ENCODE measurements at regions not wholly inside any gene's neighbourhood (a gene's known extent, or its start where the extent isn't known, plus 50 kb on each side); places are given as distances from the start of the nearest gene placed in this dataset.
"Not testable (repeated sequence)": the region's sequence is repeated elsewhere in the genome, so short reads cannot be mapped to it uniquely, and the experiment has no call there.

GRCh38 chr21:35517865-35518264 lies 468.8 kb upstream of the RUNX1 start:
- no peak overlapping the region for H3K4me3 Mint-ChIP-seq

DNA sequence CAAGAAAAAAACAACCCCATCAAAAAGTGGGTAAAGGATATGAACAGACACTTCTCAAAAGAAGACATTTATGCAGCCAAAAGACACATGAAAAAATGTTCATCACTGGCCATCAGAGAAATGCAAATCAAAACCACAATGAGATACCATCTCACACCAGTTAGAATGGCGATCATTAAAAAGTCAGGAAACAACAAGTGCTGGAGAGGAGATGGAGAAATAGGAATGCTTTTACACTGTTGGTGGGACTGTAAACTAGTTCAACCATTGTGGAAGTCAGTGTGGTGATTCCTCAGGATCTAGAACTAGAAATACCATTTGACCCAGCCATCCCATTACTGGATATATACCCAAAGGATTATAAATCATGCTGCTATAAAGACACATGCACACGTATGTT lies 467.2 kb upstream of the RUNX1 start:
- H3K36me3 Mint-ChIP-seq (ENCODE audit: low read depth); DNase-seq (ENCODE audit: low spot score); H3K27ac Mint-ChIP-seq; H3K4me3 Mint-ChIP-seq; H3K27me3 Mint-ChIP-seq (ENCODE audit: low read depth); H3K9me3 Mint-ChIP-seq; H3K4me1 Mint-ChIP-seq (ENCODE audit: low read depth): not testable (repeated sequence)

More at GRCh38 chr21:35517865-35518264, 468.8 kb upstream of the RUNX1 start:
- H3K9me3 Mint-ChIP-seq: no peaks in the 10 kb centered on the region
- peaks cover 4% of the 10 kb centered on the region for H3K27me3 Mint-ChIP-seq (ENCODE audit: low read depth)
- no peak overlapping the region for H3K27ac Mint-ChIP-seq
- H3K36me3 Mint-ChIP-seq (ENCODE audit: low read depth): no peaks in the 10 kb centered on the region
- no peak for DNase-seq (ENCODE audit: low spot score)
- peaks cover 4% of the 10 kb centered on the region for H3K4me1 Mint-ChIP-seq (ENCODE audit: low read depth)

DNA sequence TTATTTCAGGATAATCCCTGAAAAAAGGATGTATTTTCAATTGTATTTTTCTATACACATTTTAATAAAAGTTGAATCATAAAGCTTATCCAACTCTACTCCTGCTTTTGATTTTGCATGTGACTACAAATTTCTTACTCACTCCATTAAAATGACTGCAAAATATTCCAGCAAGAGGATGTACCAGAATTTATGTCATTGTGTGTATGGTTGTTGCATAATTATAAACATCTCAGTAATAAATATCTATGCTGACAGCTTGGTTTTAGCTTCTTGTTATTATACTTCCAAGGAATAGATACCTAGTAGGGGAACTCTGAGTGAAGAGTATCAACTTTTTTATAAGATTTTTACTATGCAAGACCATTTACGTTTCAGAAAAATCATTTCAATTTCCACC lies 463.2 kb upstream of the RUNX1 start:
- H3K27ac Mint-ChIP-seq: no peak overlapping the region
- H3K4me3 Mint-ChIP-seq: no peak overlapping the region
- H3K27me3 Mint-ChIP-seq (ENCODE audit: low read depth): no peaks in the 10 kb centered on the region
- DNase-seq (ENCODE audit: low spot score): no peak
- no peaks in the 10 kb centered on the region for H3K36me3 Mint-ChIP-seq (ENCODE audit: low read depth)
- peaks cover 21% of the 10 kb centered on the region for H3K4me1 Mint-ChIP-seq (ENCODE audit: low read depth)
- no peaks in the 10 kb centered on the region for H3K9me3 Mint-ChIP-seq

DNA sequence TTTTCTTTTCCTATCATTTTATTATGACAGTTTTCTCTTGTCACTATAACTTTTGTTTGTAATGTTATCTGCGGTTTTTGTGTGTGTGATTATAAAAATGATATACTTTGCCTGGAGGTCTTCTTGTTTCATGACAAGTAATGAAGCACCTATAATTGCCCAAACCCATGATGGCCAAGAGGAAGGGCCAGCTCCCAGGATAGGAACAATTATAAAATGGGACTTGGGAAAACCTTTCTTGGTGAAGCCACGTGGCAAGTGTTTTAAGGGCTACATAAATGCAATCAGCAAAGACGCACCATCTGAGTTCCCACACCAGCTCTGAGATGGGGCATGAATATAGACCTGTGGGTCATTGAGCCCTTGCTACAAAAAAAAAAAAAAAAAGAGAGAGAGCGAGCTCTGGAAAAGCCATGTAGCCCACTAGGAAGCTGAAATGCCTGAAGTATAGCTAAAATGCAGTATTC lies 462.6 kb upstream of the RUNX1 start:
- H3K4me1 Mint-ChIP-seq (ENCODE audit: low read depth): peaks cover 22% of the 10 kb centered on the region
- H3K9me3 Mint-ChIP-seq: no peaks in the 10 kb centered on the region
- no peak overlapping the region for H3K4me3 Mint-ChIP-seq
- H3K36me3 Mint-ChIP-seq (ENCODE audit: low read depth): no peaks in the 10 kb centered on the region
- DNase-seq (ENCODE audit: low spot score): no peak
- H3K27me3 Mint-ChIP-seq (ENCODE audit: low read depth): no peaks in the 10 kb centered on the region
- no peak overlapping the region for H3K27ac Mint-ChIP-seq

- no peaks in the 10 kb centered on the region for H3K27me3 Mint-ChIP-seq (ENCODE audit: low read depth)
- H3K4me3 Mint-ChIP-seq: no peak overlapping the region
- peak overlapping the region; percentile 22 for H3K27ac Mint-ChIP-seq
- no peaks in the 10 kb centered on the region for H3K36me3 Mint-ChIP-seq (ENCODE audit: low read depth)
- H3K9me3 Mint-ChIP-seq: no peaks in the 10 kb centered on the region
- peaks cover 22% of the 10 kb centered on the region for H3K4me1 Mint-ChIP-seq (ENCODE audit: low read depth)
- DNase-seq (ENCODE audit: low spot score): peak; percentile 31
Observed at GRCh38 chr21:35510957-35511695, 462.0 kb upstream of the RUNX1 start.

- no peaks in the 10 kb centered on the region for H3K9me3 Mint-ChIP-seq
- no peak overlapping the region for H3K27ac Mint-ChIP-seq
- no peak overlapping the region for H3K4me3 Mint-ChIP-seq
- no peaks in the 10 kb centered on the region for H3K27me3 Mint-ChIP-seq (ENCODE audit: low read depth)
- peaks cover 22% of the 10 kb centered on the region for H3K4me1 Mint-ChIP-seq (ENCODE audit: low read depth)
- H3K36me3 Mint-ChIP-seq (ENCODE audit: low read depth): no peaks in the 10 kb centered on the region
- DNase-seq (ENCODE audit: low spot score): no peak
Observed at GRCh38 chr21:35510294-35510693, 461.2 kb upstream of the RUNX1 start.

DNA sequence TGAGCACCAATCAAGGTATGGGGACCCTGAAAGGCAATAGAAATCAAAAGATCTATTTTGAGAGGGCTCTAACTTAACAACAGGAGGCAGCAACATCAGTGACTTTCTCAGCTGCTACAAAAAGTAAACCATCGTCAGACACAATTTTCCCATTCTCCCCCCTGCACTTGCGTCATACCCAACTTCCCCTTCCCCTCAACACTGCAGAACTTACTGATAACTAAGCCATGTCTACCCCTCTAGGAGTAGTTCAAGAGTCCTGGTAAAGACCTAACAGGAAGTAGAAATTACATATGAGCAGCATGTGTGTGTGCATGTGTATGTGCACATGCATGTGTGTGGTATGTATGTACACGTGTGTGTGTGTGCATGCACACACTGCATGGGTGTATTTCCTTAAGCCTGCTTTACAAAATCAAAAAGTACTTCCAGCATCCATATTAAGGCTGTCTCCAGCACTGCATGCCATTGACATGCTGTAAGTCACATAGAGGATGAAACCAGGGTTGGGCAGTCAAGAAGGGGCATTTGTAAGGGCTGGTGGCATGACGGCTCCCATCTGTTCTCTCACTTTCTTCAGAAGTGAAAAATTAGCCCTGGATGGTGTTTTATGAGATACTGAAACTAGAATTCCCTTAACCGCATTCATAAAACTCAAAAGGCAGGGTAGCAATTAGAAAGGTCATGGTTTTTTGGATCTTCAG lies 460.1 kb upstream of the RUNX1 start:
- DNase-seq (ENCODE audit: low spot score): no peak
- H3K27me3 Mint-ChIP-seq (ENCODE audit: low read depth): no peaks in the 10 kb centered on the region
- no peak overlapping the region for H3K4me3 Mint-ChIP-seq
- no peaks in the 10 kb centered on the region for H3K9me3 Mint-ChIP-seq
- no peaks in the 10 kb centered on the region for H3K36me3 Mint-ChIP-seq (ENCODE audit: low read depth)
- no peak overlapping the region for H3K27ac Mint-ChIP-seq
- H3K4me1 Mint-ChIP-seq (ENCODE audit: low read depth): peaks cover 25% of the 10 kb centered on the region

DNA sequence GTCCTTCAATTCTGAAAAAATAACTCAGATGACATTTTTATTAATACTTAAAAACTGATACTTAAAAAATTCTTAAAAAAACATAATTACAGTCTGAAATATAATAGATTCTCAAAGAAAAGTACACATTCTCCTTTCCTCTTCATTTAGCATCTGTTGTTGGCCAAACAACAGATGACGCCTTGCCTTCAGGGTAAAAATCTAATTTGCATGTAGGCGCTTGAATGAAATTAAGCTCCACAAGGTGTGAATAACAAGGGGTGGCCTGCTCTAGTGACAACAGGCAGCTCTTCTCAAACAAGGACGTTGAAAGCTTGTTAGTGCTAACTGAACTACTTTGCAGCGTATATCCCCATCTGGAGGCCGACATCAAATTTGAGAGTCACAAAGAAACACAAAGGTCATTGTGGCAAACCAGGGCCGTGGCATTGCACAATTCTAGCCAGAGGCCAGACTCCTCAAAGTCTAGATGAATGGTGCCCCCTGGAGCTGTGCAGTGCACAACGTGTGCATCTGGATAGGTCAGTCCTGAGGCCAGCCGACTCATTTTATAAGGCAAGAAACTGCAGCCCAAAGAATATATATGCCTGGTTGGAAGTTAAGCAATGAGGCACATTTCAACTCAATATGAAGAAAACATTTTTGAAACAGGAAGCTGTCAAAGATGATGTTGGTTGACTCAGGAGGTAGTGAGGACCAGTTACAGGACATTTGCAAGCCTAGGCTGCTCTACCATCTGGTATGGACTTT lies 459.2 kb upstream of the RUNX1 start:
- peak; percentile 27 for DNase-seq (ENCODE audit: low spot score)
- H3K9me3 Mint-ChIP-seq: no peaks in the 10 kb centered on the region
- peaks cover 34% of the 10 kb centered on the region for H3K4me1 Mint-ChIP-seq (ENCODE audit: low read depth)

DNA sequence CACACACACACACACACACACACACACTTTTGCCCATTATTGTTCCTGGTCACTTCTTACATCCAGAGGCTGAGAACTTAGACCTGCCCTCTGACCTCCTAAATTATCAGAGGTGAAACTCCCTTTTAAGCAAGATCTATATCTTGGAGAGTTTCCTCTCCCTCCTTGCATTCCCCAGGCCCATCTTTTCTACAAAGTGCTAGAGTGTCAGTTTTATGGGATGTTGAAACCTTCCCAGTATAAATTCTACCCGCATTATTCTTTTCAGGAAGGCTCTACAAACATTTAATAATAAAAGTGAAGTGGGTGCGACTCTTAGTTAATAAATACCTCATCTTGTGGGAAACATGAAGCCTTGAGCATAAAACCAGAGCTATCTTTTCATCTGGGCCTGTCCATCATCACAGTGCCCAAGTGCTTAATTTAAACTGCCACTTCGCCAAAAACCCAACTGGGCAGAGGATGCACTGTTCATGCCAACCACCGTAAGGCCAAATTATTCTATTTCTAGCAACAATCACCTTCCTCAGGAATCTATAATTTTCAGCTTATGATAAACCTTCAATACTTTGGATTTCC lies 458.2 kb upstream of the RUNX1 start:
- Mint-ChIP-seq H3K4me3 (no peak overlapping the region), H3K36me3 (ENCODE audit: low read depth) (no peaks in the 10 kb centered on the region), H3K27ac (no peak overlapping the region), H3K4me1 (ENCODE audit: low read depth) (peaks cover 39% of the 10 kb centered on the region), H3K9me3 (no peaks in the 10 kb centered on the region), H3K27me3 (ENCODE audit: low read depth) (no peaks in the 10 kb centered on the region)
- DNase-seq (ENCODE audit: low spot score): no peak

More for the DNA sequence above, 459.2 kb upstream of the RUNX1 start:
- Mint-ChIP-seq H3K36me3 (ENCODE audit: low read depth) (no peaks in the 10 kb centered on the region), H3K27me3 (ENCODE audit: low read depth) (no peaks in the 10 kb centered on the region), H3K27ac (no peak overlapping the region), H3K4me3 (no peak overlapping the region)

DNA sequence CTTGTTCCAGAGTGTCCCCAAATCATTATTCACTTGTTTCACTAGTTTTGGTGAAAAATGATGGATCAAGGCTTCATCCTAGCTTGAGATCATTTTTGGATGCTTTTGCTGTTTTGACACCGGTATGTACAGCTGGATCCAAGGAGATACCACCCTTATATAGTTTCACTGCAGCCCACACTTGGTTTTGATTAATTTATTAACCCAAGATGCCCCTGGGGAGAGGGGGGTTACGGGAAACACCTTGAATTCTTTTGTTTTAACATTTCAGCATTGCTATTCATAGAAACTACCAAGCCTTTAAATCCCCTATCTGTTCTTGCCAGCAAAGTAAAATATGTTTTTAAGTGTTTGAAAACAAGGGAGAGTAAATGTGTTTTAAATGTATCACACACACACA lies 457.7 kb upstream of the RUNX1 start:
- peaks cover 4% of the 10 kb centered on the region for H3K27me3 Mint-ChIP-seq (ENCODE audit: low read depth)
- no peaks in the 10 kb centered on the region for H3K9me3 Mint-ChIP-seq
- H3K36me3 Mint-ChIP-seq (ENCODE audit: low read depth): no peaks in the 10 kb centered on the region
- no peak overlapping the region for H3K4me3 Mint-ChIP-seq
- DNase-seq (ENCODE audit: low spot score): no peak
- H3K4me1 Mint-ChIP-seq (ENCODE audit: low read depth): peaks cover 39% of the 10 kb centered on the region
- H3K27ac Mint-ChIP-seq: no peak overlapping the region

DNA sequence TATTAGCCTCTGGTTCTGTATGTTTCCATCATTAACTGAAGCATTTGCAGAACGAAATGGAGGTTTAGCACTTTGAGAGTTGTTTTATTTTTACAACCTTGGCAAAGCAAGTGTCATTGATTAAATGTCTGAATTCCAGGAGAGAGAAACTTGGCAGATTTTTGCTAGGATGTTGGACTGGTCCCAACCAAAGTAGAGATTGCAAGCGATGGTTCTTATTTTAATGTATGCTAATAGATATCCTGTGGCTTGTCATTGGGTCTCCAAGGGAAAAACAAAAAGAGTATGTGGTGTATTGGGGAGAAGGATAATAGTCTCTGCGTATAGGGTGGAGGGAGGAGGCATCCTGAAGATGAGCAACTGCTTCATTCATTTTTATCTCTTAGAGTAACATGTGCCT lies 457.2 kb upstream of the RUNX1 start:
- Mint-ChIP-seq H3K27ac (no peak overlapping the region), H3K9me3 (no peaks in the 10 kb centered on the region), H3K4me3 (no peak overlapping the region), H3K4me1 (ENCODE audit: low read depth) (peaks cover 34% of the 10 kb centered on the region), H3K27me3 (ENCODE audit: low read depth) (peaks cover 4% of the 10 kb centered on the region), H3K36me3 (ENCODE audit: low read depth) (no peaks in the 10 kb centered on the region)
- DNase-seq (ENCODE audit: low spot score): no peak

DNA sequence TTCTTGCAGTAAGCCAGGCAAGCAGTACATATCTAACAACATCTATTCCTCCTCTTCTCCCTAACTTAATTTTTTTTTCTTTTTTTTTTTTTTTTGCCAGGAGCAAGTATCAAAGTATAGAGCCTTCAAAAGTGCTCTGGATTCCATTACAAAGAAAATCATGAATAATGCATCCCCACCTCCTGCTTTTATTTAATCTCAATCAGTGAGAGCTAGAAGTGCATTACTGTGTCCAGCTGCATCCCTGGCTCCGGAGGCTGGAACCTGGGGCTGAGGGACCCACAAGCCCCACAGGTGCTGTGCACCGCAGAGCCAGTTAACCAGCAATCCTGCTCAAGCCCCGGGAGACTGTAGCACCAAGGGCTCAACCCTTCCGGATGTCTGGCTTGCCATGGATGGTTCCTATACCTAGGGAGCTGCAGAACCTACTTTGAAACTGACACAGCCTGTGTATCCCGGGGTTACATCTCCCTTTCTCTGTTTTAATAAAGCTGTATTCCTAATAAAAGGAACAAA lies 455.9 kb upstream of the RUNX1 start:
- no peak overlapping the region for H3K27ac Mint-ChIP-seq
- H3K36me3 Mint-ChIP-seq (ENCODE audit: low read depth): no peaks in the 10 kb centered on the region
- no peak overlapping the region for H3K4me3 Mint-ChIP-seq
- peaks cover 4% of the 10 kb centered on the region for H3K27me3 Mint-ChIP-seq (ENCODE audit: low read depth)
- peaks cover 27% of the 10 kb centered on the region for H3K4me1 Mint-ChIP-seq (ENCODE audit: low read depth)
- H3K9me3 Mint-ChIP-seq: peaks cover 3% of the 10 kb centered on the region
- DNase-seq (ENCODE audit: low spot score): no peak

- peaks cover 8% of the 10 kb centered on the region for H3K9me3 Mint-ChIP-seq
- H3K4me1 Mint-ChIP-seq (ENCODE audit: low read depth): peaks cover 27% of the 10 kb centered on the region
- H3K27ac Mint-ChIP-seq: no peak overlapping the region
- H3K36me3 Mint-ChIP-seq (ENCODE audit: low read depth): no peaks in the 10 kb centered on the region
- DNase-seq (ENCODE audit: low spot score): no peak
- H3K27me3 Mint-ChIP-seq (ENCODE audit: low read depth): peaks cover 4% of the 10 kb centered on the region
- no peak overlapping the region for H3K4me3 Mint-ChIP-seq
Observed at GRCh38 chr21:35504277-35504676, 455.2 kb upstream of the RUNX1 start.

All from T-helper 2 cell treated with Interferon-gamma antibody and Interleukin-4, amounts not matched to agents 5 μg/mL and 100 μg/mL, for 36 hours (primary cell).